WTC11 (cell line): ENCODE measurements at regions not wholly inside any gene's neighbourhood (a gene's known extent, or its start where the extent isn't known, plus 50 kb on each side); places are given as distances from the start of the nearest gene placed in this dataset.

Source experiments
- ATAC-seq: fragments of 200-7000 bp; cut with Tn5 transposase; 2 replicates; pipeline ENCODE4 v1.10.0; 2021; ENCODE audit warnings: mild to moderate bottlenecking, moderate library complexity
- CTCF ChIA-PET: fragments of 300-600 bp; sonication (Branson Sonifier 250); formaldehyde crosslinking; loops from one replicate; lab custom pipeline; 2021; ENCODE audit warnings: antibody characterized with exemption; lab: Charles Lee
- POLR2A ChIA-PET: fragments of 350-600 bp; sonication (Branson Sonifier 250); formaldehyde crosslinking; loops from one replicate; lab custom pipeline; 2021; ENCODE audit warnings: antibody characterized with exemption; lab: Charles Lee
- DNase-seq: peaks from one replicate; pipeline ENCODE4 v3.0.0; 2021; ENCODE audit warnings: low spot score
- H3K27ac Mint-ChIP-seq: 2 replicates; pipeline ENCODE4 v1.8.0; 2021; ENCODE audit warnings: mixed read lengths
- H3K27me3 Mint-ChIP-seq: 2 replicates; pipeline ENCODE4 v1.8.0; 2021; ENCODE audit warnings: low read depth, mild to moderate bottlenecking, moderate library complexity, mixed read lengths
- H3K36me3 Mint-ChIP-seq: 2 replicates; pipeline ENCODE4 v1.8.0; 2021; ENCODE audit warnings: mixed read lengths
- H3K4me1 Mint-ChIP-seq: 2 replicates; pipeline ENCODE4 v1.8.0; 2022; ENCODE audit warnings: mixed read lengths
- H3K4me3 Mint-ChIP-seq: 2 replicates; pipeline ENCODE4 v1.8.0; 2021; ENCODE audit warnings: mild to moderate bottlenecking, moderate library complexity, mixed read lengths
- H3K9me3 Mint-ChIP-seq: 2 replicates; pipeline ENCODE4 v1.8.0; 2021; ENCODE audit warnings: mixed read lengths
- CTCF ChIP-seq: fragments of 200-600 bp; IDR thresholded peaks from 2 replicates; pipeline ENCODE4 v1.8.0; 2022; ENCODE audit warnings: antibody characterized with exemption
- FOXJ3 ChIP-seq: sonication (generic); formaldehyde crosslinking; IDR thresholded peaks from 2 replicates; pipeline ENCODE4 v1.9.0; 2021; ENCODE audit warnings: missing genetic modification reagents, mild to moderate bottlenecking, borderline replicate concordance
- GTF2I ChIP-seq: fragments of 250-450 bp; sonication (Bioruptor Pico); conservative IDR thresholded peaks from 2 replicates; pipeline ENCODE4 v1.4.0; 2021; ENCODE audit warnings: mild to moderate bottlenecking
- HMGXB4 ChIP-seq: sonication (generic); formaldehyde crosslinking; IDR thresholded peaks from 2 replicates; pipeline ENCODE4 v1.8.1; 2023; ENCODE audit warnings: mild to moderate bottlenecking, moderate library complexity, missing genetic modification reagents
- IRF2 ChIP-seq: sonication (generic); formaldehyde crosslinking; IDR thresholded peaks from 2 replicates; pipeline ENCODE4 v1.8.0; 2022; ENCODE audit warnings: low read depth, missing genetic modification reagents, borderline replicate concordance
- JAZF1 ChIP-seq: fragments of 250-450 bp; sonication (Bioruptor Pico); IDR thresholded peaks from 2 replicates; pipeline ENCODE4 v1.9.0; 2021; ENCODE audit warnings: moderate library complexity, mild to moderate bottlenecking, inconsistent platforms
- MAX ChIP-seq: sonication (generic); formaldehyde crosslinking; IDR thresholded peaks from 2 replicates; pipeline ENCODE4 v1.8.0; 2022; ENCODE audit warnings: mild to moderate bottlenecking, missing genetic modification reagents
- NFYB ChIP-seq: sonication (generic); formaldehyde crosslinking; conservative IDR thresholded peaks from 2 replicates; pipeline ENCODE4 v1.8.0; 2022; ENCODE audit warnings: low read depth, missing genetic modification reagents
- NR2C2 ChIP-seq: sonication (generic); formaldehyde crosslinking; IDR thresholded peaks from 2 replicates; pipeline ENCODE4 v1.8.0; 2022; ENCODE audit warnings: mild to moderate bottlenecking, missing genetic modification reagents
- NR3C1 ChIP-seq: sonication (generic); formaldehyde crosslinking; conservative IDR thresholded peaks from 2 replicates; pipeline ENCODE4 v1.8.1; 2023; ENCODE audit warnings: low read depth, mild to moderate bottlenecking, missing genetic modification reagents
- USF2 ChIP-seq: sonication (generic); formaldehyde crosslinking; IDR thresholded peaks from 2 replicates; pipeline ENCODE4 v1.8.1; 2023; ENCODE audit warnings: mild to moderate bottlenecking, missing genetic modification reagents, moderate library complexity
- ZNF219 ChIP-seq: sonication (generic); formaldehyde crosslinking; IDR thresholded peaks from 2 replicates; pipeline ENCODE4 v1.8.0; 2023; ENCODE audit warnings: missing genetic modification reagents, mild to moderate bottlenecking, borderline replicate concordance
- ZNF317 ChIP-seq: sonication (generic); formaldehyde crosslinking; IDR thresholded peaks from 2 replicates; pipeline ENCODE4 v1.8.1; 2023; ENCODE audit warnings: low read depth, mild to moderate bottlenecking, moderate library complexity, missing genetic modification reagents, borderline replicate concordance
- ZNF671 ChIP-seq: fragments of 250-450 bp; sonication (Bioruptor Pico); IDR thresholded peaks from 2 replicates; pipeline ENCODE4 v1.8.0; 2021; ENCODE audit warnings: mild to moderate bottlenecking
- TF ChIP-seq, protein P1 (sequence below): sonication (generic); formaldehyde crosslinking; conservative IDR thresholded peaks from 2 replicates; pipeline ENCODE4 v1.8.1; 2023; ENCODE audit warnings: mild to moderate bottlenecking, low read depth, missing genetic modification reagents, moderate library complexity
- TF ChIP-seq, protein P2 (sequence below): sonication (generic); formaldehyde crosslinking; IDR thresholded peaks from 2 replicates; pipeline ENCODE4 v1.8.0; 2023; ENCODE audit warnings: mild to moderate bottlenecking, missing genetic modification reagents

DNA sequence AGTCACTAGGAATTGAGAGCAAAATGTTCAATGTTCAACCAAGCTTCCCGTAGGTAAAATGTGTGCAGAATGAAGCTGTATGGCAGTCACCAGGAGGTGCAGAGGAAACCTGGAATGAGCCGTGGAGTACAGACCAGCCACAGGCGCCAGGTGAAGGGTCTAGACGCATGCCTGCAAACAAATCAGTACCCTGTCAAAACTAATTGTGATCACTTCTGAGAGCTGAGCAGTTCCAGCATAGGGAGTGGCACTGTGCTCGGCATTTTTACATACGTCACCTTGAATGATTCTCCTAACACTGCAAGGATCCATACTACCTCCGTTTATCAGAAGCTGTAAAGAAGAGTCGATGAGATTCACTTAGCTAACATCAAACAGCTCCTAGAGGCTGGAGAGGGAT lies 346.1 kb upstream of the ID2 start:
- no peak overlapping the region for H3K27ac Mint-ChIP-seq
- no peaks in the 10 kb centered on the region for H3K27me3 Mint-ChIP-seq
- ChIA-PET CTCF (no interaction called here), POLR2A (no interaction called here)
- peaks cover 5% of the 10 kb centered on the region for H3K9me3 Mint-ChIP-seq
- H3K36me3 Mint-ChIP-seq = peaks cover 2% of the 10 kb centered on the region; the same call in 1 of the 2 replicates
- DNase-seq (no peak), ATAC-seq (no peak)
- TF ChIP-seq NFYB (CRISPR knock-in tag) = no peak
- no peak for TF ChIP-seq MAX (CRISPR knock-in tag)
- TF ChIP-seq ZNF671 (CRISPR knock-in tag) = no peak
- TF ChIP-seq JAZF1 (CRISPR knock-in tag) = no peak
- no peak for TF ChIP-seq NR2C2 (CRISPR knock-in tag)
- no peak for TF ChIP-seq USF2
- TF ChIP-seq ZNF219 = no peak
- no peak for TF ChIP-seq FOXJ3 (CRISPR knock-in tag)
- TF ChIP-seq NR3C1 (CRISPR knock-in tag) = no peak
- no peak overlapping the region for H3K4me3 Mint-ChIP-seq
- peaks cover 8% of the 10 kb centered on the region for H3K4me1 Mint-ChIP-seq

GRCh38 chr2:8337321-8337720 lies 344.5 kb upstream of the ID2 start:
- Mint-ChIP-seq H3K4me1 (no peaks in the 10 kb centered on the region; the same call in 1 of the 2 replicates), H3K27me3 (no peaks in the 10 kb centered on the region), H3K9me3 (peaks cover 7% of the 10 kb centered on the region), H3K27ac (no peak overlapping the region), H3K4me3 (no peak overlapping the region), H3K36me3 (peaks cover 2% of the 10 kb centered on the region; the same call in 1 of the 2 replicates)
- ATAC-seq = no peak
- TF ChIP-seq, protein P1, sequence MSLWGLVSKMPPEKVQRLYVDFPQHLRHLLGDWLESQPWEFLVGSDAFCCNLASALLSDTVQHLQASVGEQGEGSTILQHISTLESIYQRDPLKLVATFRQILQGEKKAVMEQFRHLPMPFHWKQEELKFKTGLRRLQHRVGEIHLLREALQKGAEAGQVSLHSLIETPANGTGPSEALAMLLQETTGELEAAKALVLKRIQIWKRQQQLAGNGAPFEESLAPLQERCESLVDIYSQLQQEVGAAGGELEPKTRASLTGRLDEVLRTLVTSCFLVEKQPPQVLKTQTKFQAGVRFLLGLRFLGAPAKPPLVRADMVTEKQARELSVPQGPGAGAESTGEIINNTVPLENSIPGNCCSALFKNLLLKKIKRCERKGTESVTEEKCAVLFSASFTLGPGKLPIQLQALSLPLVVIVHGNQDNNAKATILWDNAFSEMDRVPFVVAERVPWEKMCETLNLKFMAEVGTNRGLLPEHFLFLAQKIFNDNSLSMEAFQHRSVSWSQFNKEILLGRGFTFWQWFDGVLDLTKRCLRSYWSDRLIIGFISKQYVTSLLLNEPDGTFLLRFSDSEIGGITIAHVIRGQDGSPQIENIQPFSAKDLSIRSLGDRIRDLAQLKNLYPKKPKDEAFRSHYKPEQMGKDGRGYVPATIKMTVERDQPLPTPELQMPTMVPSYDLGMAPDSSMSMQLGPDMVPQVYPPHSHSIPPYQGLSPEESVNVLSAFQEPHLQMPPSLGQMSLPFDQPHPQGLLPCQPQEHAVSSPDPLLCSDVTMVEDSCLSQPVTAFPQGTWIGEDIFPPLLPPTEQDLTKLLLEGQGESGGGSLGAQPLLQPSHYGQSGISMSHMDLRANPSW = no peak
- TF ChIP-seq, protein P2, sequence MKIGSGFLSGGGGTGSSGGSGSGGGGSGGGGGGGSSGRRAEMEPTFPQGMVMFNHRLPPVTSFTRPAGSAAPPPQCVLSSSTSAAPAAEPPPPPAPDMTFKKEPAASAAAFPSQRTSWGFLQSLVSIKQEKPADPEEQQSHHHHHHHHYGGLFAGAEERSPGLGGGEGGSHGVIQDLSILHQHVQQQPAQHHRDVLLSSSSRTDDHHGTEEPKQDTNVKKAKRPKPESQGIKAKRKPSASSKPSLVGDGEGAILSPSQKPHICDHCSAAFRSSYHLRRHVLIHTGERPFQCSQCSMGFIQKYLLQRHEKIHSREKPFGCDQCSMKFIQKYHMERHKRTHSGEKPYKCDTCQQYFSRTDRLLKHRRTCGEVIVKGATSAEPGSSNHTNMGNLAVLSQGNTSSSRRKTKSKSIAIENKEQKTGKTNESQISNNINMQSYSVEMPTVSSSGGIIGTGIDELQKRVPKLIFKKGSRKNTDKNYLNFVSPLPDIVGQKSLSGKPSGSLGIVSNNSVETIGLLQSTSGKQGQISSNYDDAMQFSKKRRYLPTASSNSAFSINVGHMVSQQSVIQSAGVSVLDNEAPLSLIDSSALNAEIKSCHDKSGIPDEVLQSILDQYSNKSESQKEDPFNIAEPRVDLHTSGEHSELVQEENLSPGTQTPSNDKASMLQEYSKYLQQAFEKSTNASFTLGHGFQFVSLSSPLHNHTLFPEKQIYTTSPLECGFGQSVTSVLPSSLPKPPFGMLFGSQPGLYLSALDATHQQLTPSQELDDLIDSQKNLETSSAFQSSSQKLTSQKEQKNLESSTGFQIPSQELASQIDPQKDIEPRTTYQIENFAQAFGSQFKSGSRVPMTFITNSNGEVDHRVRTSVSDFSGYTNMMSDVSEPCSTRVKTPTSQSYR (CRISPR knock-in tag) = no peak
- TF ChIP-seq CTCF (no peak), IRF2 (no peak)
- POLR2A ChIA-PET = interaction anchor here (0.6 kb wide), 1 partner anchor 1157 kb away, joined by 4 read pairs; no protein-coding TSS in a partner anchor
- CTCF ChIA-PET = no interaction called here
- DNase-seq = no peak

GRCh38 chr2:8342407-8342806 lies 339.4 kb upstream of the ID2 start:
- POLR2A ChIA-PET = no interaction called here
- no peak overlapping the region for H3K4me3 Mint-ChIP-seq
- CTCF ChIA-PET = no interaction called here
- DNase-seq (no peak), ATAC-seq (no peak)
- H3K27ac Mint-ChIP-seq = no peak overlapping the region
- H3K9me3 Mint-ChIP-seq = 0 out of 2 replicates have a peak, but pooled peaks cover 3% of the 10 kb centered on the region
- H3K4me1 Mint-ChIP-seq = no peaks in the 10 kb centered on the region
- H3K27me3 Mint-ChIP-seq = no peaks in the 10 kb centered on the region
- no peaks in the 10 kb centered on the region for H3K36me3 Mint-ChIP-seq
- TF ChIP-seq, protein P2 (CRISPR knock-in tag) = no peak
- TF ChIP-seq, protein P1 = no peak
- TF ChIP-seq HMGXB4 (no peak), NFYB (CRISPR knock-in tag) (no peak), ZNF317 (no peak), GTF2I (CRISPR knock-in tag) (no peak)
